HG02870 (cell line): ENCODE measurements at regions not wholly inside any gene's neighbourhood (a gene's known extent, or its start where the extent isn't known, plus 50 kb on each side); places are given as distances from the start of the nearest gene placed in this dataset.
"Not testable (repeated sequence)": the region's sequence is repeated elsewhere in the genome, so short reads cannot be mapped to it uniquely, and the experiment has no call there.

Experiments
- ATAC-seq: cut with Tn5 transposase; IDR thresholded peaks from one replicate; pipeline ENCODE4 v1.9.1; 2021; ENCODE audit warnings: mild to moderate bottlenecking, moderate library complexity; ENCODE audit not compliant: unreplicated experiment

DNA sequence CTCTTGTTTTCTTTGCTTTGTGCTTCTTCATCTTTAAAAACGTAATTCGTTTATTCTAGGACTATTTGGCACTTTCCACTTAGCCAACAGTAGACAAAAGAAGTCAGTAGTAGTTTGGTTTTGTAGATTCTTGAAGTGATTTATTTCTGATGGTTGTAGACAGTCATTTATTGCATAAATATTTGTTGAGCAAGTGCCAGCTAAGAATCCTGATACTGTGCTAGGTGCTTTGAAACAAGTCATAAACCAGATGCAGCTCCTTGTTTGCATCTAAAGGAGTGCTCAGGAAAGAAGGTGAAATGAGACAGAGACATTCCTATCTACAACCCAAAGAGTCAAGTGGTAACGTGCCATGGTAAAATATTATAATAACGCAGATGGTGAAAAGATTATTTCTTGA is 469.1 kb downstream of the GJA1 start:
- no peak for ATAC-seq

DNA sequence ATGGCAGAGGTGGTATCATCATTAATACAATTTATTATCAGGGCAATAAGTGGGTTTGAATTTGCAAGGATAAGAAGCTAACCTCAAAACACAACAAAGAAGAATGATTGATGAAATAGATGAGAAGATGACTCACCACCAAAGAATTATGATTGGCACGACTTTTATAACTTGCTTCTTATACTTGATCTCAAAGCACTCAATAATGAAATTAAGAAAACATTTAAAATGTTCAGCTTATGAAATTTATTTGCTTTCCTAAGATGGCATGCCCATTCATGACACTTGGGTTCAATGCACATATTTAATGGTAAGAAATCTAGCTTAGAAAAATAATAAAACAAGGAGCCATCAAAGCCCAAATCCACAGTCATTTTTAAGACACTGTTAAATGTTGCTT is 477.5 kb downstream of the GJA1 start:
- no peak for ATAC-seq

DNA sequence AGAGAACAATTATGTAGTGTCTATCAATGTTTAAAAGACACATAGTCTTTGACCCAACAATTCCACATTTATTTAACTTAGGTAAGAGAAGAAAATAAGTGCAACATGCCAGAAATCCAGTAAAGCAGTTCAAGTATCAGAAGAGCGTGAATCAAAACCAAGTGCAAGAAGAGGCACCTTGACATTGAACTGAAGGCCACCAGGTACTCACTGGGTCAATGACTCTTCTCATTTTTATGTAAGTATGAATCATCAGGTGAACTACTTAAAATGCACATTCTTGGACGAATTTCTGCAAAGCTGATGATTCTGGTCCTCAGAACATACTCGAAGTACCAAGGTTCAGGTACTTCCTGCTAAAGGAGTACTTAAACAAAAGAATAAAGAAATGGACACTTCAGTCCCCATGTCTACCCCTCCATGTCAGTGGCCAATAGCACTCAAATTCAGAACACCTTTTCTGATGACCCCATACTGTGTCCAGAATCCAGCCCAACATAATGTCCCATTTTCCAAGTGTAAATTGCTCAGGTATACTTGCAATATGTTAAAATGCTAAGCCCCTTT is 481.9 kb downstream of the GJA1 start:
- no peak for ATAC-seq

DNA sequence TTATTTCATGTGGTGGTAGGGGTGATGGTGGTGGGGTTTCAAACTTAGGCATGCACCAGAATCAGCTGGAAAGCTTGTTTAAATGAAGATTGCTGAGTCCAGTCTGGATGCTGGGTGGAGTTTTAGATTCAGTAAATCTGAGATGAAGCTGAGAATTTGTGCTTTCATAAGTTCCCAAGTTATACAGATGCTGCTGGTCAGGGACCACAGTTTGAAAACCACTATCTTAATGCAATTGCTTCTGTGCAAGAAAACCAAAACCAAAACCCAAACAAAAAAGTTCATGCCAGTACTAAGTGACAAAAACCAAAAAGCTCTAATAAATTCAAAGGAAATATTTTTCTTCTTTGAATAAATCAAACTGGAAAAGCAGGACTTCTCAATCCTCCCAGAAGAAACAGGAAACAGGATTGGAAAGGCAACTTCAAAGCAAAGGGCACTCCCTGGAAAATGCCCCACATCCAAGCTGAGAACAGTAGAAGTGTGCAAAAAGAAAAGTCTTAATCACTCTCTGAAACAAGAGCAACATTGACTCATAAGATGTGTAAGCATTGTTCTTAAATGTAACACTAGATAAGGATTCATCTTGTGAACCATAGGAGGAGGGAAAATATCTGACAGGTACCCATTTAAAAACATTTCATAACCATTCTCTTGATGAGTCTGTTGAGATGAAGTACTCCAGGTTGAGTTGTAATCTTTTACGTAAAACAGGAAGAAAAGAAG is 481.5 kb upstream of the HSF2 start:
- ATAC-seq: no peak

DNA sequence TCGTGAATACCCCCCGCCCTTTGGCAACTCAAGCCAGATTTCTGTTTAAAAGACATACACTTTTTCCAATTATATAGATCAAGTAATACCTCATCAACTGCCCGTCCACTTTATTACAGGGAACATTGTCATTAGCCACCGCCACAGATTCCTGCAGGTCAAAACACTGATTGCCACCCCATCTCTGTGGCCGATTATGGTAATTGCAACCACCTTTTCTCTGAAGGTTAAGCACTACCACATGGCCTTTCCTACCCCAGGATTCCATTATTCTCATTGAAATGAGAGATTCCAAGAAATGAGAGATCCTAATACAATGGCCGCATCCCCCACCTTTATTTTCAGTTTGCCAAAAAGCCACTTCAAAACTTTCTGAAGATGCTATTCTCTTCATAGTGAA is 478.8 kb upstream of the HSF2 start:
- no peak for ATAC-seq

DNA sequence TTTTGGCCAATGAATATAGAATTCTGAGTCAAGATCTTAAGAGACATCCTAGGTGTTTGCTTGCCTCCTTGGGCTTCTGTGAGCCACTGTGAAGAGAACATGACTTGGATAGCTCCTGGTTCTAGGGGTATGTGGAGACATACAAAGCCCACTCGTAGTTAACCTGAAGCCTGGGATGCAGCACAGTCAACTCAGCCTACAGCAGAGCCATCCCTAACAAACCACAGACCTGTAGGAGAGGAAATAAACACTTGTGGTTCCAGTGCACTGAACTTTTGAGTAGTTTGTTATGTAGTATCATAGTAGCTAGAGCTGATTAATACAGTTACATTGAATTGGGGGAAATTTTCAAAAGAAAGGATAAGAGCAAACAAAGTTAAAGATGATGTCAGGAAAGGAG is 474.4 kb upstream of the HSF2 start:
- no peak for ATAC-seq

DNA sequence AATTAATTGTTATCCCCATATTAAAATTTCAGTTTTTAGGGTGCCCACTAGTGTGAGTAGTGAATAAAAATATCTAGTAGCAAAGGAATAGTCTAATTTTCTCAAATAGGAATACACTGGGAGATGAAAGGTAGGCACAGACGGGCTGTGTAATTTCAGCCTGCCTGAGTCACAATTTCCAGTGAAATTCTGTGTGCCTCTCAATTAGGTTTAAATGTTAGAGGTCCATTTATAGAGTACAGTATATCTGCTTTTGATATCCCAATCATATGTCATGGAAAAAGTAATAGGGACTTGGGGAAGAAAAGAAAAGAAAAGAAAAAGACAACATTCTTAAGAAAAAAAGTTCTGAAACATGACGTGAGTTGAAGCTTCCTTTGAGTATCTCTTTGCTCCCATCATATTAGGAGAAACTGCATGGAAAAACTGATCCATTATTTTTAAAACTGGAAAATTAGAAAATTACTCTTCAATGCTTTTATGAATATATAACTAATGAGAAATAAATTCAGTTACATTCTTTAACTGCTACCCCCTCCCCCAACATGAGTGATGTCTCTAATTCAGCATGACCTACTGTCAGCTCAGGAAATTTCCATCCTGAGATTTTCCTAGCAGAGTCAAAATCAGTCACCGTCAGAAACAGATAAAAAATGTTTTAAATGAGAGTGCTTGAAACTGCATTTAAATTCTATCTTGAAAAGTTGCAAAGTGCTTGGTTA is 473.8 kb upstream of the HSF2 start:
- no peak for ATAC-seq

DNA sequence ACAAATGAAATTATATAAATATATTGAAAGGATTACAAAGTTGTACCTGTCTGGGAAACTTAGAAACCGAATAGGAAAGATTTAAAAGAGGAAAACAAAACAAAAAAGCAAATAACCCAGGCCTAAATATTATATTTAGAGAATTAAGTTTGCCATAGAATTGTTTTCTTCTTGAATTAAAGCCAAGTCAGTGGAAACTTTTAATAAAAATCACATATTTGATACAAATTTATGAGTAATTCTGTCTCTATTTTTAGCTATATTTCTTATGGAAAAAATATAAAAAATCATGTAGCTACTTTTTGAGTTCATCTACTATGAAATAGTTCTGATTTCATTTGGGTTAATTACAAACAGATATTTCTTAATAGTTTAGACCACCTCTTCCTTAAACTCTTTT is 470.2 kb upstream of the HSF2 start:
- ATAC-seq: no peak

DNA sequence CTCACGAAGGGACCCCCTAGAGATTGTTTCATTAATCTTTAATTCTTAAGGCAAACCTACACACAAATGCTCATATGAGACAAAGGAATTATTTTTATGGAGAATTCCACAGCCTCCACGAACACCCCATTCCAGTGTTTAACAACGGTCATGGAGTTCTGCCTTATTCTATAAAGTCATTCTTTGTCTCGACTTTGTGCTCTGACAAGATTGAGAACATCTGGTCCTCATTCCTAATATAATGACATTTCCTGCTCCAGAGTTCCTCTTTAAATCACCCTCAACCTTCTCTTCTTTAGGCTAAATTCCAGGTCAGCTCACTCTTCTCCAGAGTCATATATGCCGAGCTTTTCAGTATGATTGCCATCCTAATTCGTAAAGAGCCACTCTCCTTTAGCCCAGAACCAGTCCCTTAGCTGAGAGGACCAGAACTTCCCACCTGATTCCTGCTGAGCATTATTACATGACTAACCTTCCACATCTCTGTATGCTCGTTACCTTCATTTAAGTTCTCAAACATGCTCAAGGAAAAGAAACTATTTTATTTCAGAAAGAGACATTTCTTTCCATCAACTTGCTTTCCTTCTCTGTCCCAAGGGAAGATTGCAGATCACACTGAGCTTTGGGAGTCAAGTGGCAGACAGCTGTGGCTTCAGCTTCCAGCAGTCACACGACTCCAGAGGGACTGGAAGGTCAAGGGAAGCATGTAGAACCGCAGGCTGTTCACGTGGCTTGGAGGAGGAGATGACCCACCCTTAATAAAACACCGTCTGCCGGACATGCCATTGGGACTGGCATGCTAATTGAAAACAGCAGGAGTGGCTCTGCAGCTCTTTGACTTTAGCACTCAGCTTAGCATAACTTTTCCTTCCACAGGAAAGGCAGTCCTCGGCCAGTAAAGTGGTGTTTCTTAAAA is 467.1 kb upstream of the HSF2 start:
- no peak for ATAC-seq

DNA sequence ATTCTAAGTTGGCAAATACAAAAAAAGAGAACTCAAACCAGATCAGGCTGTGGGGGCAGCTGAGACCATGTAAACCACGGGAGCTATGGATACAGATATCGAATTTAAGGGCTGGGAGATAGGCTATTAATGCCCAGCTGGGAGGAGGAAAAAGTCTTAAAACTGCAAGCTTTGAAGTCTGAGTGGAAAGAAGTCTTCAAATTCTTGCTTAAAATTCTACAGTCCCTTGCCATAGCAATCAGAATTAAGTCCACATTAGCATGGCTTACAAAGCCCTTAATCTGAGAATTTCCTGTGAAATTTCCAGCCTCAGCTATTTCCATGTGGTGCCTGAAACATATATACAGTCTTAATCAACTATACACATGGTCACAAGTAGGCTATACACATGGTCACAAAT is 465.0 kb upstream of the HSF2 start:
- no peak for ATAC-seq

DNA sequence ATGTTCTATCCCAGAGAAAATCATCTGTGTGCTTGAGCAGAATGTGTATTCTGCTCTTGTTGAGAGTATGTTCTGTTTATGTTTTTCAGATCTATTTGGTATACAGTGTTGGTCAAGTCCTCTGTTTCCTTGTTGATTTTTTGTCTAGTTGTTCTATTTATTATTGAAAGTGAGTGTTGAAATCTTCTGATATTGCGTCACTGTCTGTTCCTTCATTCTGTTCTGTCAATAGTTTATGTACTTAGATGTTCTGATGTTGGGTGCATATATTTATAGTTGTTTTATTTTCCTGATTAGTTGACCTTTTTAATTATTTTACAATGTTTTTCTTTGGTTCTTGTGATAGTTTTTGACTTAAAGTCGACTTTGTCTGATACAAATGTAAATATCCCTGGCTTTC is 458.7 kb upstream of the HSF2 start:
- ATAC-seq: no peak

DNA sequence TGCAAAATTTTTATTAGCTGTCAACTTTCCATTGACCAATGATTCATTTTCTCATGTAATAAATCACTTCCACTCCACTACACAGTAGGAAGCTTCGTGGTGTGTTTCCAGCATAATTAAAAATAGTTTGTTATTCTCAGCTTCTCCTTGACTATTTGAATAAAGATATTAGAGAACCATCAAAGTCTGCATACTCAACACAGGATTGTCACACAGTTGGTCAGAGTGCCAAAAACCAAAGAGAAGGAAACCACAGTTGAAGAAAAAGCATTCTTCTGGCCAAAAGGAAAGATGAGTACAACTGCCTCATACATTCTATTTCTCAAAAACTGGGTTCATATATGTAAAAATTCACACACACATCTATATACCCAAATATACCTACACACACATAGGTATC is 455.1 kb upstream of the HSF2 start:
- ATAC-seq: no peak

DNA sequence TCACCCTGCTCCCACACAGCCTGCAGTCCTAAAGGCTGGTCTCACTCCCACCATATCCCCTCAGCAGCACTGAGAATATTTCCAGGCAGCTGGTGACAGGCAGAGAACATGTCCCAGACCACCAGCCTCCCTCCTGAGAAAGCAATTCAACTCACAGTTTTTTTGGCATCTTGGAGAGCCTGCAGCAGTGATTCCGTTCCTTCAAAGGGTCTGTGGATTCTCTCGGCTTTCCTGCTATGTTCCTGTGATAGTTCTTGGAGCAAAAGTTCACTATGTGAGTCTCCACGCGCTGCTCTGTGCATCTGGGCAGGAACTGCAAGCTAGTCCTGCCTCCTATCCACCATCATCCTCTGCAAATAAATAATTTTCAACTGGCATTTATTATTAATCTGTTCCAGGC is 448.3 kb upstream of the HSF2 start:
- no peak for ATAC-seq

DNA sequence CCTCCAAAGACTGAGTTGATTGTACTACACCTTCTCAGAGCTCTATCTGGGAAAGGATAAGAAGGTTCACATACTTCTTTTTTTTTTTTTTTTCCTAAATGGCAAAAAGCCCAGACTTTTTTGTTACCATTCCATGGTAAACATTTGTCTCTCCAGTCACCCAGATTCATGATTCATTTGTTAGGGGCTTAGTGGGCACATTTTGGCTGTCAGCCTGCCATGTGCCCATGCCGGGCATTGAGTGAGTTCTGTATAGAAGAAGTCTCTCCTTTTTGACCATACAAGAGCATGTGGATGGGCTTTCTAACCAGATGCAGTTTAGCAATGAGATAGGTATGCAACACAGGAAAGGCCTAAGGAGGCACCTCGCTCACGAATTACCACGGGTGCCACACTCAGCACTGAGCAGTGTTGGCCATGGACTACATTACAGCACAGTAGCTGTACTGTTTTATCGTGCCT is 447.5 kb upstream of the HSF2 start:
- ATAC-seq: no peak

DNA sequence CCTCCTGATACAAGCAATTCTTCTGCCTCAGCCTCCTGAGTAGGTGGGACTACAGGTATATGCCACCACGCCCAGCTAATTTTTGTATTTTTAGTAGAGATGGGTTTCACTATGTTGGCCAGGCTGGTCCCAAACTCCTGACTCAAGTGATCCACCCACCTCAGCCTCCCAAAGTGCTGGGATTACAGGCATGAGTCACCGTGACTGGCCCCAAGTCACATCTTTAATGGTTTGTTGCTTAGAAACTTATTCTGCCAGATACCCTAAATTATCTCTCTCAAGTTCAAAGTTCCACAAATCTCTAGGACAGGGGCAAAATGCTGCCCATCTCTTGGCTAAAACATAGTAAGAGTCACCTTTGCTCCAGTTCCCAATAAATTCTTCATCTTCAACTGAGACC is 444.1 kb upstream of the HSF2 start:
- not testable (repeated sequence) for ATAC-seq

DNA sequence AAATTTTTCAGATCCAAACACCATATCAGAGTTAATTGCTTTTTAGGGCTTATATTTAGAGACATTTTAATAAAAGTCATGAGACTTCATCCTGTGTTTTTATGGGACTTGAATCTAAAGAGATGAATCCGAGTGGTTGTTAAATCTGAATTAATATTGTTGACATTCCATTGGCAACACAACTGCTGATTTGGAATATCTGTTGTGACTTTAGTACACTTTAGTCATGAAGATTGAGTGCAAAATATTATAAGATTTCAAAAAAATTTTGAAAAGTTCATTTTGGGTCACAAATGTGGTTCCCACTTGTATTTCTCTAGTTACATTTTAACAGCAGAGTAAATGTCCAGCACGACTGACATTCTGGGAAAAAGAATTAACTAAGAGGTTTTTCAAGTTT is 442.7 kb upstream of the HSF2 start:
- no peak for ATAC-seq

DNA sequence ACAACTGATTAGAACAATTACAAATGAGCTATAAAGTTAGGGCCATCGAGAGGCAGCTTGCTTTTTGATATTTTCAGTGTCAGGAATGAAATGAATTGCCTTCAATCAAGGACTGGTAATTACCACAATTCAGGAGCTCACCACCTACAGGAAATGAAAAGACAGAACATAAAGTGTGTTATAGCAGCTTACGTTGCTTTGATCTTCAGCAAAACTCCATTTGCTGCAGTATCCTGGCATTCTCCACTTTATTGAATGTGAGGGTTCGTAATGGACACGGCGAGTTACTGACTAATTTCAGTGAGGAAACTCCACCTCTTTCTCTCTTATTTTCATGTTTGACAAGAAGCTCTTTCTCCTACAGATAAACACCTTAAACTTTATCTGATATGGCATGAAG is 440.0 kb upstream of the HSF2 start:
- ATAC-seq: no peak

DNA sequence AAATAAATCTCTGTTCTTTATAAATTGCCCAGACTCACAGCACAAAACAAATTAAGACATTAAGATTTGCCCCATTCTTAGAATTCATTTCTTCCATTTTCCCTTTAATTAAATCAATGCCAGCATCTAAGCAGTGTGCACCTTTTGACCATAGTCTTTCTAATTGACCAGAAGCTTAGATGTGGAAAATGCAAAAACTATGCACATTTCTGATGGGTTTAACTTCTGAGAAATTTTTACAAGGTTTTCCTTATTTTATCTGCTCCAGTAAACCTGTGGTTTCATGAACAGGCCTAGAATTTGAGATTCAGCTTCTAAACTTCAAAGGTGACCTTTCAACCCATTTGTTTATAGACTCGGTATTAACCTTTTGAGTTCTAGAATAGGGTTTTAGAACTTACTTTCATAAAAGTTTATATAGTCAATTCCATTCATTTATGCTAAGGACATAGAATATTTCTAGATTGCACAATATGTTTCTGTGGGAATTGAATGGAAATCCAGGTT is 437.8 kb upstream of the HSF2 start:
- no peak for ATAC-seq

DNA sequence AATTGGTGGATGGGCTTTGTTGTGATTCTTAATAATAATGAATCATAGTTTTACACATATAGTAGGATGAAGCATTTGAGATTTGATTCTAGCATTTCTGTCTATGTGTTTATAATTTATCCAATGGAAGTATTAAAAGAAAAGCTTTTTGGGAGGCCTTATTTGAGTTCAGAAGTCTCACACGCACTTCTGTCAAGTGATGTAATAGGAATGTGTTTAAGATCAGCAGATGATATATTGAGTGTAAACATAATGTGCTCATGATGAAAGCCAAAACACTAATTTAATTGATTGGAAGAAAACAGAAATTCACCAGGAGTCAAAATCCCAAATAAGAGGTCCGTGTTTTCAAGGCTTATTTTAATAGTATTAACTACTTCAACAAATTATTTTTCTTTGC is 435.6 kb upstream of the HSF2 start:
- no peak for ATAC-seq

DNA sequence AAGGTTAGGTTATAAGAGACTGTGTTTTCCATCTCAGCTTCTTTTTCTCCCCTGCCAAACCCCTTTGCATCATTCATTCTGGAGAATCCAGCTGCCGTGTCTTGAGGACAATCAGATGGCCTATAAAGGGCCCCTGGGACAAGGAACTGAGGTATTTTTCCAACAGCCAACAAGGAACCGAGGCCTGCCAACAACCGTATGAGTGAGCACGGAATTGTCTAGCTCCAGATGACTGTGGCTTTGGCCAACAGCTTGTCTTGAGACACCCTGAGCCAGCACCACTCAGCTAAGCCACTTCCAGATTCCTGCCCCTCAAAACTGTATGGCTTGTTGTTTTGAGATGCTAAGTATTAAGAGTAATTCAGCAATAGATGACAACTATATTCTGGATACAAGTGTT is 433.7 kb upstream of the HSF2 start:
- no peak for ATAC-seq

DNA sequence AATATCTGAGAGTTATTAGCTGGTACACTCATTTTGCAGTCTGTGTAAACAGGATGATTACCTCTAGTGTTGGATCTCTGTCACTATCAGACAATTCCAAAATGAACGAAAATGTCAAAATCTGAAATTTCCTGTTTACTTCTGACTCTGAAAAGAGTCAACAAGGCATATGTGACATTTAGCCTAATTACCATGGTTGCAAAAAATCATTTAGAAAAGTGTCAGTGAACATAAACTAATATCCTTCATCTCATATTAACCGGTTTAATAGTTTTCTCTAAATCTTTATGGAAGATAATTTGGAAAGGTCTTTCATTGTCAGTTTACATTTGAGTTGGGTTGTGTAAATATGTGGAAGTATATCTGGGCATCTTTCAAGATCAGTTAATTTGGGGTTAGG is 431.8 kb upstream of the HSF2 start:
- no peak for ATAC-seq
